GM18519 (cell line): ENCODE measurements at regions not wholly inside any gene's neighbourhood (a gene's known extent, or its start where the extent isn't known, plus 50 kb on each side); places are given as distances from the start of the nearest gene placed in this dataset.

Source experiments
- ATAC-seq: cut with Tn5 transposase; IDR thresholded peaks from one replicate; pipeline ENCODE4 v1.9.1; 2021; ENCODE audit warnings: mild to moderate bottlenecking, moderate library complexity; ENCODE audit not compliant: unreplicated experiment, low FRiP score

DNA sequence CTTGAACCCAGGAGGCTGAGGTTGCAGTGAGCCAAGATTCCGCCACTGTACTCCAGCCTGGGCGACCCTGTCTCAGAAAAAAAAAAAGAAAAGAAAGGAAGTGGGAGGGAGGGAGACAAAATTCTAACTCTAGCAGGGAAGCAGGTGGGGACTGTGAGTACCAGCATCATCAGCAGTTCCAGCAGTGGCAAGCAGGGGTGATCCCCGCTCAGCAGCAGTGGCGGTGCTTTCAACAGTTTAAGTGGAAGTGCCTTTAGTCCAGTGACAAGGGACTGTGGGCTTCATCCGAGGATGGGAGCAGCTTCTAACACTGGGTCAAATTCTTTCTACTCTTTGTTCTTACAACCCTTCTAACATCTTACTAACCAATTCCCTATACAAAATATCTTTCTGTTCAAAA, 858.1 kb upstream of the ADAMTS5 start:
- no peak for ATAC-seq

DNA sequence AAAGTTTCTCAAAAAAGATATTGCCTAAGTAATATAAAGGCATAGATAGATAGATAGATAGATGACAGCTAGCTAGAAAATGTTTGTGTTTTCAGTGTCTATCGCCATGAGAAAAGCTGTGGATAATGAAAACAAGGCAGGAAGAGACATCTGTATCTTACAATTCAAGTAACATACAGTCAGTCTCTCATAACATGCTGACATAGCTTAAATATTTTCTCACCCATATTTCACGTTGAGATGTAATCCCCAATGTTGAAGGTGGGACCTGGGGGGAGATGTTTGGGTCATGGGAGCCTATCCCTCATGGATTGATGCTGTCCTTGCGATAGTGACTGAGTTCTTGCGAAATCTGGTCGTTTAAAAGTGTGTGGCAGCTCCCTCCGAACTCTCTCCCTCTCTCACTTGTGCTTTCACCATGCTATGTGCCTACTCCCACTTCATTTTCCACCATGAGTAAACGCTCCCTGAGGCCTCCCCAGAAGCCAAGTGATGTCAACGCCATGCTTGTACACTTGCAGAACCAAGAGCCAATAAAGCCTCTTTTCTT, 856.8 kb upstream of the ADAMTS5 start:
- no peak for ATAC-seq

GRCh38 chr21:27820342-27820741, 853.5 kb upstream of the ADAMTS5 start:
- ATAC-seq, result no peak

DNA sequence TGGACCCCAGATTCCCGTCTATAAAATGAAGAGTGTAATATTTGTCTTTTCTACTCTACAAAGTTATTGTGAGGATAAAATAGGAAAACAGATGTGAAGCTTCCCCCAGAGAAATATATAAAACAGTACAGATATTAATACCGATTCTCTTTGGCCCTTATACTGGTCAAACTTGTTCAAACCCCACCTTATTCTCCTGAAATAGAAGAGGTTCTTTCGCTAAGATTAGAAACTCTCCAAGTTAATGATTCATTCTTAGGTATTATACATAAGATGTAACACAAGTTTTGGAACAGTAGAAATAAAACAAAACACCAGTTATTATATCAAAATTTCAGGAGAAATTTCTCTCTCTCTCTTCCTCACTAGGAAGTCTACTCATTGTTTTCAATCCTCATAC, 852.4 kb upstream of the ADAMTS5 start:
- ATAC-seq, result no peak

- no peak for ATAC-seq
These were observed 852.0 kb upstream of the ADAMTS5 start for GRCh38 chr21:27818847-27819246.

DNA sequence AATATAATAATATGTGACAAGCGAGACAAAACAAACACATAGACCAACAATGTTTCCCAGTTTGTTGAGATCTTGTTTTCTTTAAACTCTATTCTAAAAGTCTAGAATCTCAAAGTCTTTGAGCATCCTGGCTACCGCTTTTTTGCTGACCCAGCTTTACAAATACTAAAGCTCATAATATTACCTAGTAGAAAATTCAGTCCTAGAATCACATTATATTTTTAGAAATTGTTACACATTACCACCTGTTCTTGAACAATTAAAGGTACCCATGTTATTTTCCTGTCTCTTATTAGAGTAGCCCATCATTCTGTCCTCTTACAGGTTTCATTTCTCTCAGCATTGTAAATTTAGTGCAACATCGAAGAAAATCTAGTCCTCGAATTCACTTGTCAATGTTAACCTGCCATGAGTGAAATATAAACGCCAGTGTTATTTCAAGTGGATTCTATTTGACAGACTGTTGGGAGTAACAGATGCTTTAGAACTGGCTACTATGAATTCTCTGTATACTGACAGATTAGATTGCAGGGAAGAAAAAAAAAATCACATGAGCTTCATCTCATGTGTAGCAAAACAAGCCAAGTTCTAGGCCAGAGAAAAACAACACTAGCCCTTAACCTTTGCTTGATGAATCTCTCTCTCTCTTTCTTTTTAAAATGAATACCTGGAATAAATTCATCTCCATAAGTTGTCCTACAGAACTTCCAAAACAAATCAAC, 851.2 kb upstream of the ADAMTS5 start:
- no peak for ATAC-seq

DNA sequence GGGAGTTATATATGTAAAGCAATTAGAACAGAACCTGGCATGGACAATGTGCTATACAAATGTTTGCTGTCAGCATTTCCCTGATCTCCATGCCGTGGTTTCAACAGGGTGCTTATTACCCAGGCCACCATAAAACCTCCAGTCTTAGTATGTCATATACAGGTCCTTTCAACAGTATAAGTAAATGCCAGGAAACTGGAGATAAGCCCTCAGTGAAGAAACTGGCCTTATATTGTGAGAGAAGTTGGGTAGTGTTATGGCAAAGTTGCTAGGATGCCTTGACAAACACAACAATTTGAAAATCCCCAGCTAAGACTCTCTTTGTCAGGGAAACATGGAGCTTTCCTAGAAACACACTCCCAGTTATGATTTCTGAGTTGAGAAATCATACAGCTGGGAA, 850.2 kb upstream of the ADAMTS5 start:
- ATAC-seq, result no peak

DNA sequence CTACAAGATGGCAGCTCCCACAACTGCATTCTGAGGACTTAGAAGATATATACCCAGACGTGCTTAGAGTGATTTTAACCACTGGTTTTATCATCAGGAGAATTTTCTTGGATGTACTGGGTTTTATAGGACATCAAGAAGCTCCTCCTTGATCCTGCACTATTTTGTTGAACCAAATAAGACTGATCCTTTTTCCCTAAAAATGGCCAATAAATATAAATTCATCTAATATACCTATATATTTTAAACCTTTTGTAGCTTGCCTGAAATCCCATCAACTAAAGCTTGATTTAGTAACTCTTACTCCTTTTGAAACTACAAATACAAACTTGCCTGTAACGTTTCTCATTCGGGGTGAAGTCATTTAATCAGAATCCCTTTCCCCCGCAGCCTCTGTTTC, 849.4 kb upstream of the ADAMTS5 start:
- ATAC-seq, result no peak

DNA sequence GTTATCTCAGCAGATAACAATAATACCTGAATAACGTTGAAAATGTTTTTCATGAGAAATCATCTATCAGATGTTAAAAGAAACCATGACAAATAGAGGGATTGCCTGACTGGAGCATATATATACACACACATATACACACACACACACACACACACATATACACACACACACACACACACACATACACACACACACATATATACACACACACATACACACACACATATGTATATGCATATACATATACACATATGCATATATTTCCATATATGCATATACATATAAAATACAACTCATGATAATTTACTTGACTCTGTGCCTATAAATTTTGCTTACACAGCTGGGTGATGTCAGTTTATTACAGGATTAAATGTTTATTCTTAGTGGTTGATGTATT, 847.3 kb upstream of the ADAMTS5 start:
- no peak for ATAC-seq

DNA sequence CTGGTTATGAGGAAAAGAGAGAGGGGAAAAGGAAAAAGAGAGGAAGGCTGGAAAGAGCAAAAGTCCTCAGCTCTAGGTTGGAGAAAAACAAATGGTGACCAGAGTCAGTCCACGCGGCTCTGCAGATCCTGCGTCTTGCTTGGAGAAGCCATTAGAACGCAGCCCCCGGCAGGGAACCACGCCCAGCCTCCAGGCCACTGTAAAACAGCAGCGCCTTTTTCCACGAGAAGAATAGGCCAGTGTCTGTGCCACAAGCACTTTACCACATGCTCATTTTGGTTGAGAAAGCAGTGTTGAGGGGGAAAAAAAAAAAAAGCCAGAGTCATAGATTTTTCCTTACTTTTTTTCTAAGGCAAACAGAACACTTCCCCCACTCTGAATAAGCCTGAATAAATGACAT, 846.9 kb upstream of the ADAMTS5 start:
- no peak for ATAC-seq

DNA sequence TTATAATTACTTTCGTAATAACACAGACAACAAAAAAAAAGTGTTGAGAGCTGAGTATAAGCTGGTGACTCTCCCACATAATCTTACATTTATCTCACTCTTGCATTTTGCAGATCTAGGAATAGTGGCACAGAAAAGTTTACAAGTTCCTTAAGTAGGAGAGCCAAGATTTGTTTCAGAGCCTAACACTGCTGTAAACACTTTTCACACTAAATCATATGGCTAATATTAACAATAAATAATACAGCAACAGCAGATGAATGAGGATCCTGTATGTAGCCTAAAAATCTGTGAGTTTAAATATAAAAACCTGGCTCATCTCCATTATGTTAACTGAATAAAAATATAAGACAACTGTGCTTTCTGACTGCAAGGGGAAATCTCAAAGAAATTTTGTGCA, 846.5 kb upstream of the ADAMTS5 start:
- ATAC-seq, result no peak

GRCh38 chr21:27812279-27812678, 845.4 kb upstream of the ADAMTS5 start:
- ATAC-seq, result no peak

- ATAC-seq, result no peak
These were observed 842.0 kb upstream of the ADAMTS5 start for GRCh38 chr21:27808923-27809322.

DNA sequence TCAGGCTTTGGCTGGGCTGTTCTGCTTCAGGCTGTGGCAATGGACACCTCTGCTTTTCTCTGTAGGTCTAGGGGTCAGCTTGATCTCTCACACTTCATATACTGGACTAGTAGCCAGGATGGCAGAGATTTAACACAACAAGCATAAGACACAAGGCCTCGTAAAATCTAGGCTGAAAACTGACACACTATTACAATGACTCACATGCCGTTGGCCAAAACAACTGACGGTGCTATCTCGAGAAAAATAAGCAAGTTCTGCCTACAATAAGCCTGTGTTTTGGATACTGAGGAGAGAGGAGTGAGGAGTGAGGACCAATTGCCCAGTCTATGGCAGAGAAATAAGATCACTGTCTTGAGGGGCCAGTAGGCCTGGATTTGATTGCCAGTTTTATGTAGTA, 840.7 kb upstream of the ADAMTS5 start:
- ATAC-seq, result no peak

DNA sequence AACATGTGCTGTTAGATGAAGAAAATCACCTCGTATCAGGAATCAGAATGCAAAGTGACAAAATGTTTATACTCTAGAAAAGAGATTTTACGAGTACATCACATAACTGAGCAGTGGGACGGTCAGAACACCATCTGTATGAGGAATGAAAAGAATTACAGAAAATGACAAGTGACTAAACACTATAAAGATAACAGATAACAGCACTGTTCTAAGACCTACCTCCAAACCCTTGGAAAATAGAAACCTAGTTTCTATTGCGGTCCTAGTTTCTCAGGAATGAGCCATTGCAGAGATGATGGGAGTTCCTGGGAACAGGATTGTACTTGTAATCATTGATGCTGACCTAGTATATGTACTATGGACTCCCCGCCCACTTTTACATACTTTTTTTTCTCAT, 839.4 kb upstream of the ADAMTS5 start:
- no peak for ATAC-seq

GRCh38 chr21:27805696-27806095, 838.8 kb upstream of the ADAMTS5 start:
- ATAC-seq, result no peak

GRCh38 chr21:27804515-27804914, 837.6 kb upstream of the ADAMTS5 start:
- ATAC-seq, result no peak

DNA sequence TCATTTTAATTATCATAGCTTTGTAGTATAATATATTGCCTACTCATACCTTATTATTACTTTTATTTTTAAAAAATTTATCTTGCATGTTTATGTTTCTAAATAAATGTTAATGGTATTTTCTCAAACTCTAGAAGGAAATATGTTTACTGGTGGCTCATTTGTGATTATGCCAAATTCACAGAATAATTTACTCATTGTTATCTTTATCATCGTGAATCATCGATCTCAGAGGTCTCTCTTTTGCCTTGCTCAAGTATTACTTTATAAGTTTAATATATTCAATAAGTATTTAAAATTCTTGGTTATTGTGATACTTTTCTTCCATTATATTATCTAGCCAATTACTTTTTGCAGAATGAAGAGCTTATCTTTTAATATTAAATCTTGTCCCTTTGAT, 836.7 kb upstream of the ADAMTS5 start:
- ATAC-seq, result no peak

DNA sequence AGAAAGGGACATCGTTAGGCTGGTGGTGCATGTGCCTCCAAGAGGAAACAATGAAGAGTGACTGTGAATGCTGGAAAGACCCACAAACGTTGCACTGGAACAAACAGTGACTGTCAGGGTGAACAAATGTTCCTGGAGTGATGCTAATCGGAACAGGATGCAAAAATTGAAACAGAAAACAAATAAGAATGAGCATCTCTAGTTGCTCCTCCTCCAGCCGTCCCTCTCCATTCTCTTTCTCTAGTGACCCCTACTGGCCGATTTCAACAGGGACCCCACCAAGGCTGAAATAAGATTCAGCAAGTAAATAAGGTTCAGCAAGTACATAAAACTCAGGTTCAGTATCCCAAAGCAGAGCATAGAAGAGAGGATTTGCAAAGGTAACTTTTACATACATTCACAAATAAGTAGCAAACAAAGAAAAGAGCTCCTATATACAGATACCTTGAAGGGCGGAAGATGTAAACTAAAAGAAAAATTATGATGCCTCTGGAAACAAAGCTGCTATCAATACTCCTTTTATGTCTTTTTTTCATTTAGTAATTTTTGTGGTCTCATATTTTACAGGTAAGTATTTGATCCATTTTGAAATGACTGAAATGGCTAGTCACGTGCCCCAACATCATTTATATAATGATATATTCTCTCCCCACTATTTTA, 836.1 kb upstream of the ADAMTS5 start:
- no peak for ATAC-seq

- no peak for ATAC-seq
These were observed 833.0 kb upstream of the ADAMTS5 start for GRCh38 chr21:27799861-27800260.

DNA sequence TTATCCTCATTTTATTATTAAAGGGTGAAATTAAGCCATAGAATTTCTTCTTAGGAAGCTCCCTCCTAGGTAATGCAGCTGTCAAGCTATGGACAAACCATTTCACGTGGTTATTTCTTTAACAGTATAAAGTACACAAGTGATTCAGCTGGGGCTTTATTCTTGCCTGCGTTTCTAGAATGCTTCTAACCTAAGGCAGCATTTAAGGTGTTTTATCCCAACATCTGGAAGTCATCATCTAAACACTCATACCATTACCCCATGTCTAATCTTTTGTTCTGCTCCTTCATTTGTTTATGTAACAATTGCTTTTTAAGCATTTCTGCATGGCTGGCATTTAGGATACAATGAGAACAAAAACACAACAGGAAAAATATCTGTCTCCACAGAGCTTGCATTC, 829.2 kb upstream of the ADAMTS5 start:
- ATAC-seq, result no peak

- no peak for ATAC-seq
These were observed 828.5 kb upstream of the ADAMTS5 start for GRCh38 chr21:27795418-27795817.
